Endothelial cell of umbilical vein (primary cell): ENCODE measurements at regions not wholly inside any gene's neighbourhood (a gene's known extent, or its start where the extent isn't known, plus 50 kb on each side); places are given as distances from the start of the nearest gene placed in this dataset.

Source experiments
- CTCF ChIP-seq, 2 donors: IDR thresholded peaks; 1 replicate in 1 of 2; 2 replicates in 1 of 2; pipeline ENCODE4 v1.5.1; 2011; ENCODE audit warnings: low read length in 2 of 2, mild to moderate bottlenecking in 2 of 2, moderate library complexity in 2 of 2, control low read depth in 1 of 2, inconsistent platforms in 1 of 2, low read depth in 1 of 2; ENCODE audit not compliant: insufficient read depth in 1 of 2; ENCODE audit errors: extremely low read depth in 1 of 2
- EZH2 ChIP-seq: IDR thresholded peaks from 2 replicates; pipeline ENCODE4 v1.6.1; 2012; ENCODE audit warnings: borderline replicate concordance, low read depth, mild to moderate bottlenecking, moderate library complexity, low read length, inconsistent platforms; ENCODE audit not compliant: severe bottlenecking
- MYC ChIP-seq: IDR thresholded peaks from one replicate; pipeline ENCODE4 v1.6.1; 2011; ENCODE audit warnings: mild to moderate bottlenecking, low read depth, low read length
- POLR2A ChIP-seq: IDR thresholded peaks from 2 replicates; pipeline ENCODE4 v1.6.1; 2012; ENCODE audit warnings: low read depth, mild to moderate bottlenecking, control low read depth, low read length
- POLR2AphosphoS5 ChIP-seq: IDR thresholded peaks from 2 replicates; pipeline ENCODE4 v1.6.1; 2012; ENCODE audit warnings: low read depth, mild to moderate bottlenecking, control low read depth, low read length, moderate library complexity; ENCODE audit not compliant: insufficient read depth

DNA sequence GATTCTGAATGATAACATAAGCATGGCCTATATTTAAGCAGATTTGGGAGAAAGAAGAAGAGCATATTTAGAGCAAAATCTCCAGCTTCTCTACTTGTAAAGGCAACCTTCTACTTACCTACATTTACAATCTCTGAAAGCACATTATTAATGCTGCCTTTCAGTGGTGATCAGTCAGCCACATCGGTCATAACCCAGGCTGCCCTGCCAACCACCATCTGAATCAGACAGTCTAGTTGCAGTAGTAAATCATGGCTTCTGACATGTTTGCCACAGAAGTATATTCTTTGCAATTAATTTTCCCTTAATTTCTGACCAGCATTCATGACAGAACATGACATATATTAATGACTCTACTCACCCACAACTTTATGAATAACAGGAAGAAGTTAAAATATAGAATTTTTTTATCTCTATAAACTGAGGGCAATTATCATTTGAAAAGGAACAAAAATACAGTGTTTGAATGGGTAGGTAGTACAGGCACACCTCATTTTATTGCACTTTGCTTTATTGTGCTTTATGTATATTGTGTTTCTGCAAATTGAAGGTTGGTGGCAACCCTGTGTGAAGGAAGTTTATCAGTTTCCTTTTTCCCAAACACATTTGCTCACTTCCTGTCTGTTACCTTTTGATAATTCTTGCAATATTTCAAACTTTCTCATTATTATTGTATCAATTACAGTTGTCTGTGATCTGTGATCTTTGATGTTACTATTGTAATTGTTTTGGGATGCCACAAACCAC, 531.6 kb upstream of the CHAC2 start:
- TF ChIP-seq MYC, result no peak
- no peak for TF ChIP-seq EZH2
- TF ChIP-seq CTCF (IDR thresholded peaks at IDR 0.05; ENCODE audit: extremely low read depth in 1 of 2, insufficient read depth in 1 of 2, low read depth in 1 of 2, low read length in 2 of 2), result no peak
- no peak for TF ChIP-seq POLR2A
- TF ChIP-seq POLR2AphosphoS5, result no peak
